Astrocyte (in vitro differentiated cells and primary cell): ENCODE measurements at regions not wholly inside any gene's neighbourhood (a gene's known extent, or its start where the extent isn't known, plus 50 kb on each side); places are given as distances from the start of the nearest gene placed in this dataset.

Source experiments
- EZH2 ChIP-seq: IDR thresholded peaks from 2 replicates; pipeline ENCODE4 v1.6.1; 2012; ENCODE audit warnings: mild to moderate bottlenecking, low read length, inconsistent platforms; ENCODE audit not compliant: insufficient read depth
- TF ChIP-seq, protein P1 (sequence below): IDR thresholded peaks from 2 replicates; pipeline ENCODE4 v1.5.1; 2011; ENCODE audit warnings: low read depth, mild to moderate bottlenecking, inconsistent platforms, low read length, moderate library complexity; ENCODE audit not compliant: insufficient read depth

DNA sequence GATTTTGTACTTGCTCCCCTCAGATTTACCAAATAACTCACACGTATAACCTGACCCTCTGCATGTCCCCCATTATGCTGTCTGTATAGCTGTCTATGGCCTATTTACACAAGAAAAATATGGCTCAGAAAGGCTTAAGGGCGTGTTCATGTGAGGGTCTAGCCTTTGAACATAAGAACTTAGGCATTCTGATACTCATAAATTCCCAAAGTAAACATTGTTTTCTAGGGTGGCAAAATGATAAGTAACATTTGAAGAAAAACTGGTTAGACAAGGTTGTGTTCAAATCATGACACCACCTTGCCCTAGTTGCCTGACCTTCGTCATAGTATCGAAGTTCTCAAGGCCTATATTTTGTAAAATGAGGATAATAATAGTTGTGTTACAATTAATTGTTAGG lies 394.6 kb downstream of the LRRIQ3 start:
- TF ChIP-seq, protein P1, sequence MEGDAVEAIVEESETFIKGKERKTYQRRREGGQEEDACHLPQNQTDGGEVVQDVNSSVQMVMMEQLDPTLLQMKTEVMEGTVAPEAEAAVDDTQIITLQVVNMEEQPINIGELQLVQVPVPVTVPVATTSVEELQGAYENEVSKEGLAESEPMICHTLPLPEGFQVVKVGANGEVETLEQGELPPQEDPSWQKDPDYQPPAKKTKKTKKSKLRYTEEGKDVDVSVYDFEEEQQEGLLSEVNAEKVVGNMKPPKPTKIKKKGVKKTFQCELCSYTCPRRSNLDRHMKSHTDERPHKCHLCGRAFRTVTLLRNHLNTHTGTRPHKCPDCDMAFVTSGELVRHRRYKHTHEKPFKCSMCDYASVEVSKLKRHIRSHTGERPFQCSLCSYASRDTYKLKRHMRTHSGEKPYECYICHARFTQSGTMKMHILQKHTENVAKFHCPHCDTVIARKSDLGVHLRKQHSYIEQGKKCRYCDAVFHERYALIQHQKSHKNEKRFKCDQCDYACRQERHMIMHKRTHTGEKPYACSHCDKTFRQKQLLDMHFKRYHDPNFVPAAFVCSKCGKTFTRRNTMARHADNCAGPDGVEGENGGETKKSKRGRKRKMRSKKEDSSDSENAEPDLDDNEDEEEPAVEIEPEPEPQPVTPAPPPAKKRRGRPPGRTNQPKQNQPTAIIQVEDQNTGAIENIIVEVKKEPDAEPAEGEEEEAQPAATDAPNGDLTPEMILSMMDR = no peak
- no peak for TF ChIP-seq EZH2
